GM18907 (cell line): ENCODE measurements at regions not wholly inside any gene's neighbourhood (a gene's known extent, or its start where the extent isn't known, plus 50 kb on each side); places are given as distances from the start of the nearest gene placed in this dataset.

Experiments
- ATAC-seq: cut with Tn5 transposase; IDR thresholded peaks from one replicate; pipeline ENCODE4 v1.9.1; 2021; ENCODE audit warnings: mild to moderate bottlenecking, moderate library complexity; ENCODE audit not compliant: unreplicated experiment

DNA sequence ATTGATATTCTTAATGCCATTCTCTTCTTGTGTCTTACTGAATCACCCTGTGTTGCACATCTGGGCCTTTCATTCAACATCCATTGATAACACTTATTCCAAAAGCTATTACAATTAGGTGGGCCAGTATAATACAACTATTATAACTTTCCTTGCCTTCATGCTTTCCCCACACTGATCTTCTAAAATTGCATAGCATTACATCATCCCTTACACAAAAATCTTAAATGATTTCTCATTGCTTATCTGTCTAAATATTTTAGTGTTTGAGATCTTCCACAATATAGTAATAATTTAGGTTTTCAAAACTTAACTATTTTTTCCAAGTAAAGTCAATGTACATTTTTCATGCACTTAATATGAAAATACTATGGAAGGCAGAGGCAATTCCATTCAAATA is 1634.1 kb downstream of the PLA2G4A start:
- no peak for ATAC-seq

DNA sequence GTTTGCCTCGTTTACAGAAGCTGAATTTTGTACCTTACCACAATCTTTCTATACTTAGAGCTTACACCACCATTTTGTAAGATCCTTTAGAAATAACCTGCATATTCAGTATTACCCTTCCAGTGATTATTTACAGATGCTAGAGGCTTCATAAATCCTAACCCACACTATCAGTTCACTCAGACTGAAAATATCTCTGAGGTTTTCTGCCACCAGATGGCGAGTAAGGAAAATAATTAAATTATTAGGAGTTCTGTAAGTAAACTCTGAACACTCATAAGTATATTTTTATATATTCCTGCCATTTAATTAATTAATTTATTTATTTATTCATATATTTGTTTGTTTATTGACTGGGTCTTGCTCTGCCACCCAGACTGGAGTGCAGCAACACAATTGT is 1635.2 kb downstream of the PLA2G4A start:
- no peak for ATAC-seq

GRCh38 chr1:188466539-188466938 is 1637.8 kb downstream of the PLA2G4A start:
- no peak for ATAC-seq

DNA sequence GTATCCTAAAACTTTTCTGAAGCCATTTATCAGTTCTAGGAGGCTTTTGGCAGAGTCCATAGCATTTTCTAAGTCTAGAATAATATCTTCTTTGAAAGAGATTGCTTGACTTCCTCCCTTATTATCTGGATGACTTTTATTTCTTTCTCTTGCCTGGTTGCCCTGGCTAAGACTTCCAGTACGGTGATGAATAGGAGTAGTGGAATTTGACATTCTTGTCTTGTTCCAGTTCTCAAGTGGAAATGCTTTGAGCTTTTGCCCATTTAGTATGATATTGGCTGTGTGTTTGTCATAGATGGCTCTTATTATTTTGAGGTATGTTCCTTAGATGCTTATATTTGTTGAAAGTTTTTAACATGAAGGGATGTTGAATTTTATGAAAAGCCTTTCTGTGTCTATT is 1647.9 kb downstream of the PLA2G4A start:
- no peak for ATAC-seq

GRCh38 chr1:188489336-188490112 is 1660.8 kb downstream of the PLA2G4A start:
- no peak for ATAC-seq

DNA sequence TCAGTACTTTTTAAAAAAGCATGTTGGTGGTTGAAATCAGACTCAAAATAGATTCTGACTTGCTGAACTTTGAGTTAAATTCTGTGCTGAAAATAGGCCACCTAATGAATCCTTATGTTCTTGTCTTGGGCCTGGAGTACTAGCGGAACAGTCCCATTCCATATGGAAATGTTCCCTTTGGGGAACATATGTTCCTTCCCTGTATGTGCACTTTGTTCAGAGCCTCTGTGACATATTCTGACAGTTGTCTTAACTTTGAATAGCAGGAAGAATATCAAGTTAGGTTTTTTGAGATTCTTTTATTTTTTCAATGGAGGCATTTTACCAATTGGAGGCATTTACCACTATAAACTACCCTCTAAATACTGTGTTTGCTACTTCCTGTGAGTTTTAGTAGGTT is 1667.8 kb downstream of the PLA2G4A start:
- ATAC-seq = no peak

DNA sequence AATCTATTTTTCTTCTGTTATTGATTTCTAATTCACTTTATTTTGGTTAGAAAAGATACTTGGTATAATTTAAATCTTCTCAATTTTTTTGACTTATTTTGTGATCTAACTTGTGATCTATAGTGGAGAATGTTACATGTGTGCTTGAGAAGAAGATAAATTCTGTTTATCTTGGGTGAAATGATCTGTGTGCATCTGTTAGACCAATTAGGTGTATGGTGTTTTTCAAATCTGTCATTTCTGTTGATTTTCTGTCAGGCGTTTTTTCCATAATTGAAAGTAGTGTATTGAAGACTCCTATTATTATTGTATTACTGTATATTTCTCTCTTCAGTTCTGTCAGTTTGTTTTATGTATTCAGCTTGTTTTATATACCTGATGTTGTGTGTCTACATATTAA is 1668.3 kb downstream of the PLA2G4A start:
- ATAC-seq = no peak

GRCh38 chr1:188499690-188500089 is 1670.9 kb downstream of the PLA2G4A start:
- no peak for ATAC-seq

- ATAC-seq = no peak
These were observed 1686.2 kb downstream of the PLA2G4A start for GRCh38 chr1:188514917-188515316.

DNA sequence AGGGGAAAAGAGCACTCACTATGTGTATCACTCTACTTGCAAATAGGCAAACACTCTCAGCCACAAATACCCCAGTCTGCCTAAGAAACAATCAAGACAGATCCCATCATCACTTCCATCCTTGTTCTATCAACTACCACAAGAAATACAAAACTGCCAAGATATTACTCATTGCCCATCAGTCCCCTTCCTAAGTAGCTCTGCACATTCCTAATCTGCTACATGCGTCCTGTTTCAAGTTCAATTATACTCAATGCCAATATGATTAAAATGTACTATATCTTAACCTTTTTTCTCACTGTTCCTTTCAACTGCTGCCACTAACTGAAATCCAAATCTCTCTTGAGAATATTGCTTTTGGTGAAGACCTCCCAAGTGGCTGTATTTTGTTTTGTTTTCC is 1688.4 kb downstream of the PLA2G4A start:
- no peak for ATAC-seq

GRCh38 chr1:188551176-188551575 is 1722.4 kb downstream of the PLA2G4A start:
- ATAC-seq = no peak

DNA sequence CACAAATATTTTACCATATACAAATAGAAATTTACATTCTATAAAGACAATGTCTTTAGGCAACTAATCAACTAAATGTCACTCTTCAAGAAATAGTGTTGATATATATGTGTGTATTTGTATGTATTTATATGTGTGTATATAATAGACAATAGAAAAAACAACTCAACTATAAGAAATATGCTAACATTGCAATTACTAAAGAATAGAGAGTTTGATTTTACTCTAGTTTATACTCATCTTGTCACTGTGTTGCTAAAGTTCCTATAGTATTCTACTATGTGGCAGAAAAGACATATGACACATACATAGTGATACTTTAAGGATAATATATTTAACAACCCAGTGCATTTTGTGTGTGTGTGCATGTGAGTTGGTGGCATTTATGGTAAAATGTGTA is 1728.3 kb downstream of the PLA2G4A start:
- no peak for ATAC-seq

DNA sequence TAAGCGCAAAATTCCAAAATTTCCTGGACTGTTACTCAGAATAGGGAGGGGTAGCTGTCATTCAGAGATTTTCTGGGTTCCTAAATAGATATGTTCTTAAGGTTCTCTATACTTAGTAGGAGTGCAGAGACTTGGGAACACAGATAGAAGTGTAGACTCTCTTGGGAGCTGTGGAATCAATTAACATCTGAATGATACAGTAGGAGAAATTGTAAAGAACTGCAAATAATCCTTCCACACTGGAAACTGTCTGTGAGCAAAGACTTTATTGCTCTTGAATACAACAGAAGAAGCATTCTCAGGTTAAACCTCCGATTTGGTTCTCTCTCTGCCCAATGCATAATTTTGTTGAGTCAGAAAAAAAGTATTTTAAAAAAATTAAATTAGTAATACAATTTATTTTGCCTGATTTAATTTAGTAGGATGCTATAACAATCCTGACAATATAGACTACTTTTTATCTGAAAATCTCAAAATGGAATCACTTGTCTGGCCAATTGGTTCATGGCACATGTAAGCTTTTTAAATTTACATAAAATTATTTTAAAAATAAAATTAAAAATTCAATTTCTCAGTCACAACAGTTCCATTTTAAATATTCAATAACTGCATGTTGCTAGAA is 1754.3 kb downstream of the PLA2G4A start:
- no peak for ATAC-seq

DNA sequence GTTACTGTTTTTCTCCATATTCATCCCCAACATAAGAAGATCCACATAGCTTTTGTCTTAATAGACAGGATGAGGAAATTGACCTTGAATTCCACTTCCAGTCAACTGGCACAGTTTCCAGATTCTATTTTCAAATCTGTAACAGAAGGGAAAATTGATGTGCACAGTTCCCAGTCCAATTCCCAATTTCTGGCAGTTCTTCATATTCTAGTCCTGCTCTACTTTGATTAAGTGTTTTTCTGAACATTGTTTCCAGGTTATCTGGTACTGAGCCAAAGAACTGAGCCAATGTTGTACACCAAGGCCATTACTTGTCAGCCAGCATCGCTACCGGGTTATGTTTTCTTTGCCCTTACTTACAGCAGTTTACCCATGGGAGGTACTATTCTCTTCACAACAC is 1755.4 kb downstream of the PLA2G4A start:
- ATAC-seq = no peak

DNA sequence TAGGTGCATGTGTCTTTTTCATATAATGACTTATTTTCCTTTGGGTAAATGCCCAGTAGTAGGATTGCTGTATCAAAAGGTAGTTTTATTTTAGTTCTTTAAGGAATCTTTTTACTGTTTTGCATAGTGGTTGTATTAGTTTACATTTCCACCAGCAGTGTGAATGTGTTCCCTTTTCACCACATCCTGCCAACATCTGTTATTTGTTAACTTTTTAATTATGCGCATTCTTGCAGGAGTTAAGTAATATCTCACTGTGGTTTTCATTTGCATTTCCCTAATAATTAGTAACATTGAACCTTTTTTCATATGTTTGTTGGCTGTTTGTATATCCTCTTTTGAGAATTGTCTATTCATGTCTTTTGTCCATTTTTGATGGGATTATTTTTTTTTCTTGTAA is 1761.9 kb downstream of the PLA2G4A start:
- ATAC-seq = no peak

DNA sequence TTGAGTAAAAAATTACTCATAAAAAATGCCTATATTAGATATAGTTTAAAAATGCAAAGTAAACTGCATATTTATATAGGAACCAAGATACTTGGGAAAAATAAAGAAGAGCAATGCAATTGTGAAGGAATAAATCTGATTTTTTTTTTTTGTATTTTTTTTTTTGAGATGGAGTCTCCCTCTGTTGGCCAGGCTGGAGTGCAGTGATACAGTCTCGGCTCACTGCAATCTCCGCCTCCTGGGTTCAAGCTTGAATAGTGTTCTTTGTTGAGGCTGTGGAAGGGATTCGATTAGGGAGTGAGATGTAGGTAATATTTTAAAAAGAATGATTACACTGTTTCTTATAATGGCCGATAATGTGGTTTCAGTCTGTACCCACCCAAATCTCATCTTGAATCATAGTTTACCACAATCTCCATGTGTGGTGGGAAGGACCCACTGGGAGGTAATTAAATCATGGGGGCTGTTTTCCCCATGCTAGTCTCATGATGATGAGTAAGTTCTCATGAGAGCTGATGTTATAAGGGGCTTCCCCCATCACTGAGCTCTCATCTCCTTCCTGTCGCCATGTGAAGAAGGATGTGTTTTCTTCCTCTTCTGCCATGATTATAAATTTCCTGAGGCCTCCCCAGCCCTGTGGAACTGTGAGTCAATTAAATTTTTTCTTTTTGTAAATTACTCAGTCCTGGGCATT is 1765.9 kb downstream of the PLA2G4A start:
- ATAC-seq = no peak

- ATAC-seq = no peak
These were observed 1770.6 kb downstream of the PLA2G4A start for GRCh38 chr1:188599313-188599712.

DNA sequence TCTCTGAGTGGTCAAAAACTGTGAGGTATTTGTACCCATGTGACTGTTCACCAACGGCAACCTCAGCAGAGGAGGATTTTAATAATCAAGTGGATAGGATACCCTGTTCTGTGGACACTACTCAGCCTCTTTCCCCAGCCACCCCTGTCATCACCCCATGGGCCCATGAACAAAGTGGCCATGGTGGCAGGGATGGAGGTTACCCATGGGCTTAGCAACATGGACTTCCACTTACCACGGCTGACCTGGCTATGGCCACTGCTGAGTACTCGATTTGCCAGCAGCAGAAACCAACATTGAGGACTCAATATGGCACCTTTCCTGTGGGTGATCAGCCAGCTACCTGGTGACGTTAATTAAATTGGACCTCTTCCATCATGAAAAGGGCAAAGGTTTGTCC is 1782.7 kb downstream of the PLA2G4A start:
- ATAC-seq = no peak

DNA sequence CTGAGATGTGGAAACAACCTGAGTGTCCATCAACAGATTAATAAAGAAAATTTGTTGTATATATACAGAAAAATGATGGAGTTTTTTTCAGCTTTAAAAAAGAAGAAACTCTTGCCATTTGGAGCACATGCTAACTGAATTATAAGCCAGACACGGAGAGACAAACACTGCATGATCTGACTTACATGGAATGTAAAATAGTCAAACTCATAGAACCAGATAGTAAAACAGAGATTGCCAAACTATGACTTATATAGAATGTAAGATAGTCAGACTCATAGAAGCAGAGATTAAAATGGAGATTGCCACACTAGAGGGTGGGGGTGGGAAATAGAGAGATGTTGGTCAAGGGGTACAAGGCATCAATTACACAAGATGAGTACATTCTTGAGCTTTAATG is 1786.6 kb downstream of the PLA2G4A start:
- ATAC-seq = no peak

- no peak for ATAC-seq
These were observed 1791.5 kb downstream of the PLA2G4A start for GRCh38 chr1:188620236-188620635.

GRCh38 chr1:188641566-188642211 is 1812.9 kb downstream of the PLA2G4A start:
- ATAC-seq = no peak

GRCh38 chr1:188642704-188643103 is 1814.0 kb downstream of the PLA2G4A start:
- ATAC-seq = no peak
